Smooth muscle cell (in vitro differentiated cells): ENCODE measurements at regions not wholly inside any gene's neighbourhood (a gene's known extent, or its start where the extent isn't known, plus 50 kb on each side); places are given as distances from the start of the nearest gene placed in this dataset.
"Not testable (repeated sequence)": the region's sequence is repeated elsewhere in the genome, so short reads cannot be mapped to it uniquely, and the experiment has no call there.

ENCODE experiments used
- DNase-seq: peaks from one replicate; lab custom pipeline; 2025; ENCODE audit not compliant: unreplicated experiment; lab: John Stamatoyannopoulos, UW
- H2AFZ ChIP-seq: fragments of 200-600 bp; sonication (generic); 2 replicates; pipeline ENCODE4 v1.6.0; 2016; ENCODE audit warnings: antibody characterized with exemption, low read depth, mild to moderate bottlenecking
- H3F3A ChIP-seq: fragments of 200-600 bp; sonication (generic); 2 replicates; pipeline ENCODE4 v1.6.0; 2017; ENCODE audit warnings: antibody characterized with exemption, low read depth
- H3K27ac ChIP-seq: fragments of 200-600 bp; sonication (generic); 2 replicates; pipeline ENCODE4 v1.5.1; 2016; ENCODE audit warnings: low read depth, mild to moderate bottlenecking
- H3K27me3 ChIP-seq: fragments of 200-600 bp; sonication (generic); 2 replicates; pipeline ENCODE4 v1.6.1; 2016; ENCODE audit warnings: low read depth, mild to moderate bottlenecking
- H3K36me3 ChIP-seq: fragments of 200-600 bp; sonication (generic); 2 replicates; pipeline ENCODE4 v1.5.1; 2016; ENCODE audit warnings: low read depth
- H3K4me1 ChIP-seq: fragments of 200-600 bp; sonication (generic); 2 replicates; pipeline ENCODE4 v1.5.1; 2016; ENCODE audit warnings: low read depth
- H3K4me2 ChIP-seq: fragments of 200-600 bp; sonication (generic); 2 replicates; pipeline ENCODE4 v1.6.0; 2016; ENCODE audit warnings: mild to moderate bottlenecking
- H3K4me3 ChIP-seq: fragments of 200-600 bp; sonication (generic); 2 replicates; pipeline ENCODE4 v1.5.1; 2016; ENCODE audit warnings: mild to moderate bottlenecking
- H3K79me2 ChIP-seq: fragments of 200-600 bp; sonication (generic); 2 replicates; pipeline ENCODE4 v1.6.0; 2016; ENCODE audit warnings: low read depth, mild to moderate bottlenecking
- H3K9ac ChIP-seq: fragments of 200-600 bp; sonication (generic); 2 replicates; pipeline ENCODE4 v1.6.0; 2016; ENCODE audit warnings: low read depth
- H3K9me3 ChIP-seq: fragments of 200-600 bp; sonication (generic); replicated peaks from 2 replicates; pipeline ENCODE4 v1.5.1; 2016; ENCODE audit warnings: low read depth
- H4K20me1 ChIP-seq: fragments of 200-600 bp; sonication (generic); 2 replicates; pipeline ENCODE4 v1.6.0; 2016; ENCODE audit warnings: low read depth
- CTCF ChIP-seq: fragments of 200-600 bp; sonication (generic); IDR thresholded peaks from 2 replicates; pipeline ENCODE4 v1.5.1; 2017; ENCODE audit warnings: borderline replicate concordance, mild to moderate bottlenecking, antibody characterized with exemption; ENCODE audit not compliant: insufficient read depth, poor library complexity, severe bottlenecking
- WGBS: methylation state at CpG from one replicate; pipeline ENCODE4 v1.1.7; 2016; ENCODE audit warnings: low lambda C conversion rate; 5-methylcytosine and 5-hydroxymethylcytosine counted together

GRCh38 chr7:119964788-119965542 lies 308.0 kb upstream of the KCND2 start:
- WGBS, result 10% methylated on average over 1 of the region's 1 CpG
- Histone ChIP-seq H3K27ac (peak overlapping the region; percentile 76), H3K4me1 (peaks cover 28% of the 10 kb centered on the region), H3K4me2 (peak overlapping the region; percentile 59), H2AFZ (peak overlapping the region; percentile 11), H3K9me3 (no peaks in the 10 kb centered on the region), H4K20me1 (no peaks in the 10 kb centered on the region), H3K36me3 (no peaks in the 10 kb centered on the region), H3K9ac (no peak overlapping the region), H3K4me3 (no peak overlapping the region), H3F3A (peaks cover 15% of the 10 kb centered on the region), H3K27me3 (no peaks in the 10 kb centered on the region), H3K79me2 (no peaks in the 10 kb centered on the region)
- TF ChIP-seq CTCF, result no peak
- no peak for DNase-seq

GRCh38 chr7:119967221-119967620 lies 305.8 kb upstream of the KCND2 start:
- no peak overlapping the region for H3K27ac ChIP-seq
- no peak overlapping the region for H3K4me2 ChIP-seq
- no peak for DNase-seq
- H3K4me3 ChIP-seq, result no peak overlapping the region
- no peak overlapping the region for H2AFZ ChIP-seq
- H3K4me1 ChIP-seq, result peaks cover 26% of the 10 kb centered on the region
- no peaks in the 10 kb centered on the region for H3K79me2 ChIP-seq
- 83% methylated on average over 4 of the region's 4 CpGs for WGBS
- no peak for TF ChIP-seq CTCF
- H3K9ac ChIP-seq, result no peak overlapping the region
- H3K36me3 ChIP-seq, result no peaks in the 10 kb centered on the region
- no peaks in the 10 kb centered on the region for H3K9me3 ChIP-seq
- H4K20me1 ChIP-seq, result no peaks in the 10 kb centered on the region
- H3K27me3 ChIP-seq, result no peaks in the 10 kb centered on the region
- H3F3A ChIP-seq, result peaks cover 15% of the 10 kb centered on the region

- not testable (repeated sequence) for DNase-seq, H3K4me3 ChIP-seq, H3K79me2 ChIP-seq, H3K36me3 ChIP-seq, H3K4me2 ChIP-seq, H3K27me3 ChIP-seq, H3K27ac ChIP-seq, H3K9ac ChIP-seq, H2AFZ ChIP-seq, H4K20me1 ChIP-seq, H3K9me3 ChIP-seq
- Histone ChIP-seq H3F3A (peaks cover 15% of the 10 kb centered on the region), H3K4me1 (peaks cover 25% of the 10 kb centered on the region)
- WGBS, result 97% methylated on average over 3 of the region's 3 CpGs
Observed at GRCh38 chr7:119968411-119968810, 304.6 kb upstream of the KCND2 start.

- Histone ChIP-seq H2AFZ (no peak overlapping the region), H3K4me3 (no peak overlapping the region), H3K9ac (no peak overlapping the region), H3K27me3 (no peaks in the 10 kb centered on the region), H3K79me2 (no peaks in the 10 kb centered on the region), H4K20me1 (no peaks in the 10 kb centered on the region), H3K4me1 (peaks cover 18% of the 10 kb centered on the region), H3K4me2 (no peak overlapping the region), H3K36me3 (no peaks in the 10 kb centered on the region), H3K9me3 (no peaks in the 10 kb centered on the region), H3F3A (peaks cover 15% of the 10 kb centered on the region), H3K27ac (no peak overlapping the region)
- DNase-seq, result no peak
- 58% methylated on average over 1 of the region's 1 CpG for WGBS
- no peak for TF ChIP-seq CTCF
Observed at GRCh38 chr7:119969054-119969453, 303.9 kb upstream of the KCND2 start.
